ENCODE measurements at regions not wholly inside any gene's neighbourhood (a gene's known extent, or its start where the extent isn't known, plus 50 kb on each side); places are given as distances from the start of the nearest gene placed in this dataset.

GRCh38 chr18:44629406-44629805, 51.3 kb upstream of the SETBP1 start:
- Histone ChIP-seq H2AFZ (ENCODE audit: low read length, unreplicated experiment) (no peak overlapping the region), H3K79me2 (ENCODE audit: control insufficient read depth, insufficient read depth, low read length, unreplicated experiment) (no peaks in the 10 kb centered on the region), H3K27ac (ENCODE audit: low read depth, low read length) (no peak overlapping the region), H3K4me3 (ENCODE audit: low read depth, low read length) (no peak overlapping the region), H3K36me3 (ENCODE audit: insufficient read depth, low read length) (no peaks in the 10 kb centered on the region), H3K4me1 (ENCODE audit: control insufficient read depth, insufficient read depth, low read length, unreplicated experiment) (peaks cover 16% of the 10 kb centered on the region), H3K27me3 (ENCODE audit: insufficient read depth, low read length) (no peaks in the 10 kb centered on the region)

GRCh38 chr18:44630118-44630517, 50.6 kb upstream of the SETBP1 start:
- no peaks in the 10 kb centered on the region for H3K79me2 ChIP-seq (ENCODE audit: control insufficient read depth, insufficient read depth, low read length, unreplicated experiment)
- H3K4me3 ChIP-seq (ENCODE audit: low read depth, low read length), result no peak overlapping the region
- no peak overlapping the region for H2AFZ ChIP-seq (ENCODE audit: low read length, unreplicated experiment)
- no peaks in the 10 kb centered on the region for H3K36me3 ChIP-seq (ENCODE audit: insufficient read depth, low read length)
- H3K27me3 ChIP-seq (ENCODE audit: insufficient read depth, low read length), result no peaks in the 10 kb centered on the region
- H3K27ac ChIP-seq (ENCODE audit: low read depth, low read length), result no peak overlapping the region
- peaks cover 16% of the 10 kb centered on the region for H3K4me1 ChIP-seq (ENCODE audit: control insufficient read depth, insufficient read depth, low read length, unreplicated experiment)

All from ACC112 (cell line).